Lower leg skin (tissue), 3 donors: ENCODE measurements at regions not wholly inside any gene's neighbourhood (a gene's known extent, or its start where the extent isn't known, plus 50 kb on each side); places are given as distances from the start of the nearest gene placed in this dataset.

Experiments
- CTCF ChIP-seq, 3 donors: fragments of 450-650 bp; IDR thresholded peaks; one replicate each; pipeline ENCODE4 v1.5.1; 2016; ENCODE audit warnings: antibody characterized with exemption in 3 of 3, mild to moderate bottlenecking in 3 of 3, moderate library complexity in 2 of 3
- POLR2A ChIP-seq, 2 donors: fragments of 450-650 bp; IDR thresholded peaks; one replicate each; pipeline ENCODE4 v1.6.1; 2016 to 2017; ENCODE audit warnings: antibody characterized with exemption in 2 of 2, mild to moderate bottlenecking in 1 of 2, moderate library complexity in 1 of 2

- TF ChIP-seq POLR2A (IDR thresholded peaks at IDR 0.05), result no peak
- TF ChIP-seq CTCF (IDR thresholded peaks at IDR 0.05), result no peak
Observed at GRCh38 chr13:34011552-34012085, 193.7 kb downstream of the RFC3 start.
